GM12872 (cell line): ENCODE measurements at regions not wholly inside any gene's neighbourhood (a gene's known extent, or its start where the extent isn't known, plus 50 kb on each side); places are given as distances from the start of the nearest gene placed in this dataset.

Experiments
- TF ChIP-seq, protein P1 (sequence below): IDR thresholded peaks from 3 replicates; pipeline ENCODE4 v1.5.1; 2011; ENCODE audit warnings: low read depth, mild to moderate bottlenecking, low read length, moderate library complexity; ENCODE audit not compliant: insufficient read depth

DNA sequence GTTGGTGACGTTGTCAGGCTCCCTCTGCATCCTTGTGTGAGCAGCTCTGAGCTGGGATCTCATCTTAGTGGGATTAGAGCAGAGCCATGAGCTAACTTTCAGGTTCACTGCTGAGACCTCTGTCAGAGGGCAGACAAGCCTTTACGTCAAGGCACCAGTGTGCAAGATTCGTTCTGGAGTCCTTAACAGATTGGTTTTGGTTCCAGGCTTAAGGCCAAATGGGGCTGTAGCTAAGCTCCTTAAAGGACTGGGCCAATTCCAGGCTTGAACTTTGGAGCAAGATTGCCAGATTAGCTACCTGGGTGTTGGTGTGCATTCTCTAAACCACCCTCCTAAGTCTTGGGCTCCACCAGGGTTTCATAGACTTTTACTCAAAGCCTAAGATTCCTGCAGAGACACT is 52.6 kb upstream of the PDC start:
- TF ChIP-seq, protein P1, sequence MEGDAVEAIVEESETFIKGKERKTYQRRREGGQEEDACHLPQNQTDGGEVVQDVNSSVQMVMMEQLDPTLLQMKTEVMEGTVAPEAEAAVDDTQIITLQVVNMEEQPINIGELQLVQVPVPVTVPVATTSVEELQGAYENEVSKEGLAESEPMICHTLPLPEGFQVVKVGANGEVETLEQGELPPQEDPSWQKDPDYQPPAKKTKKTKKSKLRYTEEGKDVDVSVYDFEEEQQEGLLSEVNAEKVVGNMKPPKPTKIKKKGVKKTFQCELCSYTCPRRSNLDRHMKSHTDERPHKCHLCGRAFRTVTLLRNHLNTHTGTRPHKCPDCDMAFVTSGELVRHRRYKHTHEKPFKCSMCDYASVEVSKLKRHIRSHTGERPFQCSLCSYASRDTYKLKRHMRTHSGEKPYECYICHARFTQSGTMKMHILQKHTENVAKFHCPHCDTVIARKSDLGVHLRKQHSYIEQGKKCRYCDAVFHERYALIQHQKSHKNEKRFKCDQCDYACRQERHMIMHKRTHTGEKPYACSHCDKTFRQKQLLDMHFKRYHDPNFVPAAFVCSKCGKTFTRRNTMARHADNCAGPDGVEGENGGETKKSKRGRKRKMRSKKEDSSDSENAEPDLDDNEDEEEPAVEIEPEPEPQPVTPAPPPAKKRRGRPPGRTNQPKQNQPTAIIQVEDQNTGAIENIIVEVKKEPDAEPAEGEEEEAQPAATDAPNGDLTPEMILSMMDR = no peak

DNA sequence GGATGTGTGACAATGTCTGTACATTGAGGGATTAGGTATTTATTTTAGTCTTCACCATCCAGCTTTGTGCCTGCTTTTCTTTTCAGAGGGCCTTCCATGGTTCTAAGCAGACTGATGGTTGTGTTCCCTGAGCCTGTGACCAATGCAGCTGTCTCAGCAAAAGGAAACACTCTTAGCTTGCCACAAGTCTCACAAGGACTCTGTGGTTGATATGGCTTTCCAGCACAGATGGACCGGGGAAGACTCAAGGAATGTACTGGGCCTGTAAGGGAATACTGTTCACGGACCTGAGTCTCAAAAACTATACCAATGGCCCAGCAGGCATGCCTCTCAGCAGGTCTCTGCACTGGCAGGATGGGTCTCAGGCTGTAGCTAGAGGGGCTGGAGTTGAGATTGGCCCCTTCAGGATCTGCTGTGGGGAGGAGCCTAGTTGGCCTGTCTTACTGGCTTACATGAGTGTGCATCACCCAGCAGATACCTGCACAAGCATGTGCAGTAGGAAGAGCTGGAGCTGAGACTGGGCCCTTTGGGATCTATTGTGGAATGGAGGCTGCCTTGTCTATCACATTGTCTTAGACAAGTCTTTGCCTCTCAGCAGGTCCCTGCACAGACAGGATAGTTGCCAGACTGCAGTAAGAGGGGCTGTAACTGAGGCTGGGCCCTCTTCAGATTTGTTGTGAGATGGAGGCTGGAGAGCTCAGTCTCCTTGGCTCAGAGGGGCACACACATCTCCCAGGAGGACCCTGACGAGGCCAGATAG is 52.0 kb upstream of the PDC start:
- TF ChIP-seq, protein P1 = no peak

DNA sequence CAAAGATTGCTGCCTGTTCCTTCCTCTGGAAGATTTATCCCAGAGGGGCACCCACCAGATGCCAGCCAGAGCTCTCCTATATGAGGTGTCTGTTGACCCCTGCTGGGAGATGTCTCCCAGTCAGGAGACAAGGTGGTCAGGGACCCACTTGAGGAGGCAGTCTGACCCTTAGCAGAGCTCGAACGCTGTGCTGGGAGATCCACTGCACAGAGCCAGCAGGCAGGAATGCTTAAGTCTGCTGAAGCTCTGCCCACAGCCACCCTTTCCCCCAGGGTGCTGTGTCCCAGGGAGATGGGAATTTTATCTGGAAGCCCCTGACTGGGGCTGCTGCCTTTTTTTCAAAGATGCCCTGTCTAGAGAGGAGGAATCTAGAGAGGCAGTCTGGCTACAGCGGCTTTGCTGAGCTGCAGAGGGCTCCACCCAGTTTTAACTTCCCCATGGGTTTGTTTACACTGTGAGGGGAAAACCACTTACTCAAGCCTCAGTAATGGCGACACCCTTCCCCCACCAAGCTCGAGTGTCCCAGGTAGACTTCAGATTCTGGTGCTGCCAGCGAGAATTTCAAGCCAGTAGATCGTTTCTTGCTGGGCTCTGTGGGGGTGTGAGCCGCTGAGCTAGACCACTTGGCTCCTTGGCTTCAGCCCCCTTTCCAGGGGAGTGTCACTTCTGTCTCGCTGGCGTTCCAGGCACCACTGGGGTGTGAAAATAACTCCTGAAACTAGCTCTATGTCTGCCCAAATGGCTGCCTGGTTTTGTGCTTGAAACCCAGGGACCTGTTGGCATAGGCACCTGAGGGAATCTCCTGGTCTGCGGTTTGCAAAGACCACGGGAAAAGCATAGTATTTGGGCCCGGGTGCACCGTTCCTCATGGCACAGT is 51.1 kb upstream of the PDC start:
- TF ChIP-seq, protein P1 = no peak
